Right lobe of liver (tissue), 4 donors: ENCODE measurements at regions not wholly inside any gene's neighbourhood (a gene's known extent, or its start where the extent isn't known, plus 50 kb on each side); places are given as distances from the start of the nearest gene placed in this dataset.

Experiments used
- CTCF ChIP-seq, 4 donors: fragments of 200-600 bp in 3 of 4; fragments of 450-650 bp in 1 of 4; IDR thresholded peaks; one replicate each; pipeline versions ENCODE4 v1.5.1 to v1.8.0; 2016 to 2022; ENCODE audit warnings: antibody characterized with exemption in 4 of 4, mild to moderate bottlenecking in 2 of 4
- POLR2A ChIP-seq: fragments of 450-650 bp; IDR thresholded peaks from one replicate; pipeline ENCODE4 v1.6.1; 2017; ENCODE audit warnings: antibody characterized with exemption, mild to moderate bottlenecking
- donor health status: DM: no; HTN: no; CAD: no.
- donor health status: DM: no; HTN: no; CAD: no.
- donor health status: DM: no; HTN: yes; CAD: no.

- TF ChIP-seq POLR2A, result no peak
- no peak for TF ChIP-seq CTCF (IDR thresholded peaks at IDR 0.05)
Measured at GRCh38 chr14:98935921-98936320, 336.1 kb downstream of the BCL11B start.
